ENCODE measurements at regions not wholly inside any gene's neighbourhood (a gene's known extent, or its start where the extent isn't known, plus 50 kb on each side); places are given as distances from the start of the nearest gene placed in this dataset.

- Histone ChIP-seq H3K9me2 (replicated peaks; ENCODE audit: low read length) (no peaks in the 10 kb centered on the region), H3K4me2 (ENCODE audit: low read length) (no peak overlapping the region), H3F3A (ENCODE audit: low read length, unreplicated experiment) (no peaks in the 10 kb centered on the region), H4K20me1 (ENCODE audit: low read length) (no peaks in the 10 kb centered on the region), H3K27ac (ENCODE audit: low read length) (no peak overlapping the region), H3K4me3 (ENCODE audit: low read length) (no peak overlapping the region), H3K79me2 (ENCODE audit: low read length) (no peaks in the 10 kb centered on the region), H3K27me3 (ENCODE audit: low read length) (no peaks in the 10 kb centered on the region), H3K4me1 (ENCODE audit: insufficient read depth, low read length) (no peaks in the 10 kb centered on the region), H2AFZ (ENCODE audit: low read length) (no peak overlapping the region), H3K36me3 (ENCODE audit: low read depth, low read length) (no peaks in the 10 kb centered on the region), H3K9ac (ENCODE audit: low read length) (no peak overlapping the region), H3K9me3 (ENCODE audit: low read length) (no peaks in the 10 kb centered on the region)
- CTCF ChIA-PET: no interaction called here
- POLR2A ChIA-PET (ENCODE audit: unreplicated experiment): no interaction called here
- BruUV-seq (replicated peaks): no TSS peak
- no peak for TF ChIP-seq EZH2phosphoT487 (IDR thresholded peaks at IDR 0.05; ENCODE audit: borderline replicate concordance, low read length)
- no peak for TF ChIP-seq EZH2 (IDR thresholded peaks at IDR 0.05; ENCODE audit: low read length, unreplicated experiment)
- TF ChIP-seq, protein P1, sequence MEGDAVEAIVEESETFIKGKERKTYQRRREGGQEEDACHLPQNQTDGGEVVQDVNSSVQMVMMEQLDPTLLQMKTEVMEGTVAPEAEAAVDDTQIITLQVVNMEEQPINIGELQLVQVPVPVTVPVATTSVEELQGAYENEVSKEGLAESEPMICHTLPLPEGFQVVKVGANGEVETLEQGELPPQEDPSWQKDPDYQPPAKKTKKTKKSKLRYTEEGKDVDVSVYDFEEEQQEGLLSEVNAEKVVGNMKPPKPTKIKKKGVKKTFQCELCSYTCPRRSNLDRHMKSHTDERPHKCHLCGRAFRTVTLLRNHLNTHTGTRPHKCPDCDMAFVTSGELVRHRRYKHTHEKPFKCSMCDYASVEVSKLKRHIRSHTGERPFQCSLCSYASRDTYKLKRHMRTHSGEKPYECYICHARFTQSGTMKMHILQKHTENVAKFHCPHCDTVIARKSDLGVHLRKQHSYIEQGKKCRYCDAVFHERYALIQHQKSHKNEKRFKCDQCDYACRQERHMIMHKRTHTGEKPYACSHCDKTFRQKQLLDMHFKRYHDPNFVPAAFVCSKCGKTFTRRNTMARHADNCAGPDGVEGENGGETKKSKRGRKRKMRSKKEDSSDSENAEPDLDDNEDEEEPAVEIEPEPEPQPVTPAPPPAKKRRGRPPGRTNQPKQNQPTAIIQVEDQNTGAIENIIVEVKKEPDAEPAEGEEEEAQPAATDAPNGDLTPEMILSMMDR (conservative IDR thresholded peaks at IDR 0.05; ENCODE audit: low read depth, low read length): no peak
- no peak for ATAC-seq
- intact Hi-C loops (cut with micrococcal nuclease): no loop called here
- no peak for DNase-seq
Observed at GRCh38 chr11:79813551-79813950, 372.7 kb upstream of the TENM4 start.

GRCh38 chr11:79809487-79809886 is 368.7 kb upstream of the TENM4 start:
- no peaks in the 10 kb centered on the region for H3K36me3 ChIP-seq (ENCODE audit: low read depth, low read length)
- no peaks in the 10 kb centered on the region for H4K20me1 ChIP-seq (ENCODE audit: low read length)
- no TSS peak for BruUV-seq (replicated peaks)
- H3K4me3 ChIP-seq (ENCODE audit: low read length): no peak overlapping the region
- no peak overlapping the region for H3K4me2 ChIP-seq (ENCODE audit: low read length)
- H3K9me3 ChIP-seq (ENCODE audit: low read length): no peaks in the 10 kb centered on the region
- no peaks in the 10 kb centered on the region for H3F3A ChIP-seq (ENCODE audit: low read length, unreplicated experiment)
- ChIA-PET POLR2A (ENCODE audit: unreplicated experiment) (no interaction called here), CTCF (no interaction called here)
- TF ChIP-seq EZH2 (IDR thresholded peaks at IDR 0.05; ENCODE audit: low read length, unreplicated experiment): no peak
- TF ChIP-seq EZH2phosphoT487 (IDR thresholded peaks at IDR 0.05; ENCODE audit: borderline replicate concordance, low read length): no peak
- TF ChIP-seq, protein P1 (conservative IDR thresholded peaks at IDR 0.05; ENCODE audit: low read depth, low read length): no peak
- no peak overlapping the region for H2AFZ ChIP-seq (ENCODE audit: low read length)
- no peak overlapping the region for H3K27ac ChIP-seq (ENCODE audit: low read length)
- H3K4me1 ChIP-seq (ENCODE audit: insufficient read depth, low read length): no peaks in the 10 kb centered on the region
- intact Hi-C loops (cut with micrococcal nuclease): no loop called here
- DNase-seq (no peak), ATAC-seq (no peak)
- H3K9me2 ChIP-seq (replicated peaks; ENCODE audit: low read length): no peaks in the 10 kb centered on the region
- no peaks in the 10 kb centered on the region for H3K27me3 ChIP-seq (ENCODE audit: low read length)
- H3K9ac ChIP-seq (ENCODE audit: low read length): no peak overlapping the region
- no peaks in the 10 kb centered on the region for H3K79me2 ChIP-seq (ENCODE audit: low read length)

- H4K20me1 ChIP-seq (ENCODE audit: low read length): no peaks in the 10 kb centered on the region
- intact Hi-C loops (cut with micrococcal nuclease): no loop called here
- DNase-seq (peak; percentile 29), ATAC-seq (no peak)
- no peak overlapping the region for H3K9ac ChIP-seq (ENCODE audit: low read length)
- no peaks in the 10 kb centered on the region for H3K4me1 ChIP-seq (ENCODE audit: insufficient read depth, low read length)
- H3K4me3 ChIP-seq (ENCODE audit: low read length): no peak overlapping the region
- no peaks in the 10 kb centered on the region for H3K36me3 ChIP-seq (ENCODE audit: low read depth, low read length)
- no peaks in the 10 kb centered on the region for H3K9me2 ChIP-seq (replicated peaks; ENCODE audit: low read length)
- TF ChIP-seq EZH2phosphoT487 (IDR thresholded peaks at IDR 0.05; ENCODE audit: borderline replicate concordance, low read length) (no peak), EZH2 (IDR thresholded peaks at IDR 0.05; ENCODE audit: low read length, unreplicated experiment) (no peak)
- TF ChIP-seq, protein P1 (conservative IDR thresholded peaks at IDR 0.05; ENCODE audit: low read depth, low read length): no peak
- no peaks in the 10 kb centered on the region for H3F3A ChIP-seq (ENCODE audit: low read length, unreplicated experiment)
- CTCF ChIA-PET: no interaction called here
- H3K27ac ChIP-seq (ENCODE audit: low read length): no peak overlapping the region
- no peak overlapping the region for H2AFZ ChIP-seq (ENCODE audit: low read length)
- BruUV-seq (replicated peaks): no TSS peak
- H3K27me3 ChIP-seq (ENCODE audit: low read length): no peaks in the 10 kb centered on the region
- no peaks in the 10 kb centered on the region for H3K79me2 ChIP-seq (ENCODE audit: low read length)
- 0 out of 2 replicates have a peak, but pooled peaks cover 5% of the 10 kb centered on the region for H3K9me3 ChIP-seq (ENCODE audit: low read length)
- H3K4me2 ChIP-seq (ENCODE audit: low read length): no peak overlapping the region
- POLR2A ChIA-PET (ENCODE audit: unreplicated experiment): no interaction called here
Observed at GRCh38 chr11:79807506-79807905, 366.7 kb upstream of the TENM4 start.

Data from PC-3 (cell line).